H9 (cell line): ENCODE measurements at regions not wholly inside any gene's neighbourhood (a gene's known extent, or its start where the extent isn't known, plus 50 kb on each side); places are given as distances from the start of the nearest gene placed in this dataset.
A peak's percentile ranks its signal among the peaks of the same experiment; 100 is the strongest.

Experiments
- DNase-seq: peaks from one replicate; pipeline ENCODE4 v3.0.0-alpha.2; 2017
- H2AFZ ChIP-seq: one replicate; pipeline ENCODE4 v1.6.1; 2013; ENCODE audit warnings: mild to moderate bottlenecking, low read length, control low read depth, moderate library complexity
- H2AK5ac ChIP-seq: 2 replicates; pipeline ENCODE4 v1.6.1; 2013; ENCODE audit warnings: low read length, control low read depth, mixed read lengths; ENCODE audit not compliant: insufficient read length
- H2BK120ac ChIP-seq: one replicate; pipeline ENCODE4 v1.6.1; 2013; ENCODE audit warnings: low read depth, mild to moderate bottlenecking, low read length, control low read depth, inconsistent platforms; ENCODE audit not compliant: poor library complexity, severe bottlenecking
- H2BK12ac ChIP-seq: 2 replicates; pipeline ENCODE4 v1.6.1; 2013; ENCODE audit warnings: low read length, control low read depth, mixed read lengths, low read depth; ENCODE audit not compliant: insufficient read length
- H2BK15ac ChIP-seq: 2 replicates; pipeline ENCODE4 v1.6.1; 2013; ENCODE audit warnings: low read depth, low read length, control low read depth
- H2BK20ac ChIP-seq: one replicate; pipeline ENCODE4 v1.6.1; 2013; ENCODE audit warnings: low read depth, mild to moderate bottlenecking, low read length, control low read depth, inconsistent platforms; ENCODE audit not compliant: poor library complexity, severe bottlenecking
- H2BK5ac ChIP-seq: 2 replicates; pipeline ENCODE4 v1.6.1; 2013; ENCODE audit warnings: low read length, control low read depth, mixed read lengths; ENCODE audit not compliant: insufficient read length
- H3K14ac ChIP-seq: 2 replicates; pipeline ENCODE4 v1.6.1; 2013; ENCODE audit warnings: low read length, control low read depth; ENCODE audit not compliant: insufficient read depth
- H3K18ac ChIP-seq: 2 replicates; pipeline ENCODE4 v1.6.1; 2013; ENCODE audit warnings: low read depth, mild to moderate bottlenecking, mixed read lengths, low read length, control low read depth; ENCODE audit not compliant: insufficient read length
- H3K23ac ChIP-seq: 2 replicates; pipeline ENCODE4 v1.6.1; 2013; ENCODE audit warnings: low read length, control low read depth, mixed read lengths, low read depth; ENCODE audit not compliant: insufficient read length
- H3K23me2 ChIP-seq: 2 replicates; pipeline ENCODE4 v1.6.1; 2013; ENCODE audit warnings: low read depth, mild to moderate bottlenecking, mixed read lengths, low read length, control low read depth; ENCODE audit not compliant: insufficient read length, poor library complexity, severe bottlenecking
- H3K27ac ChIP-seq: 2 replicates; pipeline ENCODE4 v1.5.1; 2013; ENCODE audit warnings: low read length, control low read depth, mixed read lengths, low read depth; ENCODE audit not compliant: insufficient read length
- H3K27me3 ChIP-seq: 2 replicates; pipeline ENCODE4 v1.6.1; 2013; ENCODE audit warnings: low read length, control low read depth, inconsistent platforms; ENCODE audit not compliant: insufficient read depth
- H3K4ac ChIP-seq: 2 replicates; pipeline ENCODE4 v1.6.1; 2013; ENCODE audit warnings: low read depth, mild to moderate bottlenecking, control low read depth, inconsistent platforms, low read length, moderate library complexity
- H3K4me1 ChIP-seq: 2 replicates; pipeline ENCODE4 v1.6.1; 2013; ENCODE audit warnings: low read length, control low read depth, inconsistent platforms; ENCODE audit not compliant: insufficient read depth
- H3K4me2 ChIP-seq: 2 replicates; pipeline ENCODE4 v1.6.1; 2013; ENCODE audit warnings: low read length, control low read depth, mixed read lengths; ENCODE audit not compliant: insufficient read length, insufficient read depth
- H3K56ac ChIP-seq: 2 replicates; pipeline ENCODE4 v1.6.1; 2013; ENCODE audit warnings: low read depth, mild to moderate bottlenecking, mixed read lengths, low read length, control low read depth; ENCODE audit not compliant: insufficient read length
- H3K79me1 ChIP-seq: 2 replicates; pipeline ENCODE4 v1.6.1; 2013; ENCODE audit warnings: low read depth, mild to moderate bottlenecking, moderate library complexity, low read length, control low read depth, inconsistent platforms; ENCODE audit not compliant: insufficient read depth, poor library complexity, severe bottlenecking
- H3K79me2 ChIP-seq: 2 replicates; pipeline ENCODE4 v1.6.1; 2013; ENCODE audit warnings: low read length, control low read depth, inconsistent platforms; ENCODE audit not compliant: insufficient read depth
- H3K9ac ChIP-seq: 2 replicates; pipeline ENCODE4 v1.6.1; 2013; ENCODE audit warnings: low read length, control low read depth, mixed read lengths; ENCODE audit not compliant: insufficient read length; ENCODE audit errors: extremely low read depth
- H3K9me3 ChIP-seq: one replicate; pipeline ENCODE4 v1.6.1; 2013; ENCODE audit warnings: low read depth, low read length, inconsistent platforms; ENCODE audit not compliant: control insufficient read depth
- H3T11ph ChIP-seq: one replicate; pipeline ENCODE4 v1.6.1; 2013; ENCODE audit warnings: mild to moderate bottlenecking, low read length, control low read depth, inconsistent platforms
- H4K20me1 ChIP-seq: one replicate; pipeline ENCODE4 v1.6.1; 2013; ENCODE audit not compliant: control insufficient read depth, insufficient read length, insufficient read depth
- H4K5ac ChIP-seq: 2 replicates; pipeline ENCODE4 v1.6.1; 2013; ENCODE audit warnings: low read depth, mild to moderate bottlenecking, mixed read lengths, low read length, control low read depth; ENCODE audit not compliant: insufficient read length
- H4K8ac ChIP-seq: replicated peaks from 2 replicates; pipeline ENCODE4 v1.6.1; 2013; ENCODE audit warnings: low read length, control low read depth, mixed read lengths, low read depth; ENCODE audit not compliant: insufficient read length
- H4K91ac ChIP-seq: 2 replicates; pipeline ENCODE4 v1.6.1; 2013; ENCODE audit warnings: low read depth, mild to moderate bottlenecking, moderate library complexity, mixed read lengths, low read length, control low read depth; ENCODE audit not compliant: insufficient read length
- H3K27ac Mint-ChIP-seq, 3 experiments: 2 replicates in 2 of 3; 3 replicates in 1 of 3; pipeline ENCODE4 v1.8.0; 2020 to 2021; ENCODE audit warnings: mixed read lengths in 3 of 3, mild to moderate bottlenecking in 1 of 3, moderate library complexity in 1 of 3
- H3K27me3 Mint-ChIP-seq: 2 replicates; pipeline ENCODE4 v1.8.0; 2021; ENCODE audit warnings: low read depth, mild to moderate bottlenecking, moderate library complexity, mixed read lengths
- H3K36me3 Mint-ChIP-seq, 3 experiments: 2 replicates in 2 of 3; 3 replicates in 1 of 3; pipeline ENCODE4 v1.8.0; 2020 to 2021; ENCODE audit warnings: low read depth in 3 of 3, mixed read lengths in 3 of 3; ENCODE audit not compliant: insufficient read depth in 1 of 3
- H3K4me1 Mint-ChIP-seq, 2 experiments: 2 replicates each; pipeline ENCODE4 v1.8.0; 2020; ENCODE audit warnings: mixed read lengths in 2 of 2
- H3K4me3 Mint-ChIP-seq, 2 experiments: 2 replicates in 1 of 2; 3 replicates in 1 of 2; pipeline ENCODE4 v1.8.0; 2020 to 2021; ENCODE audit warnings: mild to moderate bottlenecking in 2 of 2, mixed read lengths in 2 of 2, moderate library complexity in 1 of 2
- H3K9me3 Mint-ChIP-seq, 2 experiments: 2 replicates in 1 of 2; 3 replicates in 1 of 2; pipeline ENCODE4 v1.8.0; 2020; ENCODE audit warnings: mild to moderate bottlenecking in 2 of 2, mixed read lengths in 2 of 2, moderate library complexity in 1 of 2
- WGBS: extraction: QIAGEN DNeasy Blood & Tissue Kit; methylation state at CpG from one replicate; pipeline ENCODE4 v1.1.7; 2013; ENCODE audit warnings: missing lambda C conversion rate, low lambda C conversion rate, mixed read lengths; ENCODE audit not compliant: insufficient read length; ENCODE audit errors: extremely low coverage; 5-methylcytosine and 5-hydroxymethylcytosine counted together
- TF ChIP-seq, protein P1 (sequence below): fragments of 200-600 bp; sonication (generic); conservative IDR thresholded peaks from 3 replicates; pipeline ENCODE4 v1.8.0; 2021; ENCODE audit warnings: antibody characterized with exemption, mild to moderate bottlenecking

- H3K27ac Mint-ChIP-seq = no peak overlapping the region
Measured at GRCh38 chr10:78462726-78463228, 429.1 kb downstream of the RPS24 start.

More at GRCh38 chr10:78462726-78463228, 429.1 kb downstream of the RPS24 start:
- Histone ChIP-seq H3K23ac (no peak overlapping the region), H3K4me2 (no peak overlapping the region), H3K4ac (no peak overlapping the region), H3K23me2 (no peaks in the 10 kb centered on the region), H3K9me3 (no peaks in the 10 kb centered on the region), H2AK5ac (no peak overlapping the region), H3K18ac (no peak overlapping the region), H3K79me2 (no peaks in the 10 kb centered on the region), H2BK120ac (no peak overlapping the region), H3K4me1 (peaks cover 4% of the 10 kb centered on the region; the same call in 1 of the 2 replicates), H3K27ac (no peak overlapping the region), H3K79me1 (no peaks in the 10 kb centered on the region), H3K56ac (no peak overlapping the region), H3K14ac (no peak overlapping the region), H2BK15ac (no peak overlapping the region), H2BK12ac (no peak overlapping the region), H4K5ac (no peak overlapping the region), H2BK5ac (no peak overlapping the region), H3K27me3 (no peaks in the 10 kb centered on the region), H3K9ac (no peak overlapping the region), H2AFZ (no peak overlapping the region), H4K91ac (no peak overlapping the region), H4K20me1 (no peaks in the 10 kb centered on the region), H4K8ac (no peak overlapping the region), H3T11ph (no peak overlapping the region), H2BK20ac (no peak overlapping the region)
- TF ChIP-seq, protein P1, sequence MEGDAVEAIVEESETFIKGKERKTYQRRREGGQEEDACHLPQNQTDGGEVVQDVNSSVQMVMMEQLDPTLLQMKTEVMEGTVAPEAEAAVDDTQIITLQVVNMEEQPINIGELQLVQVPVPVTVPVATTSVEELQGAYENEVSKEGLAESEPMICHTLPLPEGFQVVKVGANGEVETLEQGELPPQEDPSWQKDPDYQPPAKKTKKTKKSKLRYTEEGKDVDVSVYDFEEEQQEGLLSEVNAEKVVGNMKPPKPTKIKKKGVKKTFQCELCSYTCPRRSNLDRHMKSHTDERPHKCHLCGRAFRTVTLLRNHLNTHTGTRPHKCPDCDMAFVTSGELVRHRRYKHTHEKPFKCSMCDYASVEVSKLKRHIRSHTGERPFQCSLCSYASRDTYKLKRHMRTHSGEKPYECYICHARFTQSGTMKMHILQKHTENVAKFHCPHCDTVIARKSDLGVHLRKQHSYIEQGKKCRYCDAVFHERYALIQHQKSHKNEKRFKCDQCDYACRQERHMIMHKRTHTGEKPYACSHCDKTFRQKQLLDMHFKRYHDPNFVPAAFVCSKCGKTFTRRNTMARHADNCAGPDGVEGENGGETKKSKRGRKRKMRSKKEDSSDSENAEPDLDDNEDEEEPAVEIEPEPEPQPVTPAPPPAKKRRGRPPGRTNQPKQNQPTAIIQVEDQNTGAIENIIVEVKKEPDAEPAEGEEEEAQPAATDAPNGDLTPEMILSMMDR = no peak
- Mint-ChIP-seq H3K36me3 (peaks cover 0 to 5% (median 2%) of the 10 kb centered on the region in 3 experiments; a peak in 5 of 7 replicates), H3K27me3 (peaks cover 7% of the 10 kb centered on the region), H3K4me1 (peaks cover 18 to 28% of the 10 kb centered on the region in 2 experiments), H3K4me3 (no peak overlapping the region), H3K9me3 (peaks cover 0 to 5% of the 10 kb centered on the region in 2 experiments; a peak in 3 of 5 replicates)
- no CpG with 5 or more reads among the region's 7 CpGs for WGBS
- peak; percentile 12 for DNase-seq
